ENCODE measurements at regions not wholly inside any gene's neighbourhood (a gene's known extent, or its start where the extent isn't known, plus 50 kb on each side); places are given as distances from the start of the nearest gene placed in this dataset.
A peak's percentile ranks its signal among the peaks of the same experiment; 100 is the strongest.
"Not testable (repeated sequence)": the region's sequence is repeated elsewhere in the genome, so short reads cannot be mapped to it uniquely, and the experiment has no call there.

GRCh38 chr1:80214888-80215540 is 1208.5 kb upstream of the ADGRL4 start:
- FAIRE-seq: no peak

GRCh38 chr1:80212948-80213347 is 1206.4 kb upstream of the ADGRL4 start:
- FAIRE-seq: no peak

- no peak for FAIRE-seq
These were observed 1205.3 kb upstream of the ADGRL4 start for GRCh38 chr1:80211691-80212380.

- no peak for FAIRE-seq
These were observed 1195.6 kb upstream of the ADGRL4 start for GRCh38 chr1:80202118-80202517.

GRCh38 chr1:80194221-80194620 is 1187.7 kb upstream of the ADGRL4 start:
- no peak for FAIRE-seq

GRCh38 chr1:80181418-80181817 is 1174.9 kb upstream of the ADGRL4 start:
- no peak for FAIRE-seq

- FAIRE-seq: no peak
These were observed 1165.1 kb upstream of the ADGRL4 start for GRCh38 chr1:80171631-80172030.

GRCh38 chr1:80170811-80171485 is 1164.4 kb upstream of the ADGRL4 start:
- no peak for FAIRE-seq

- no peak for FAIRE-seq
These were observed 1157.6 kb upstream of the ADGRL4 start for GRCh38 chr1:80164150-80164549.

GRCh38 chr1:80163686-80164085 is 1157.2 kb upstream of the ADGRL4 start:
- FAIRE-seq: no peak

- FAIRE-seq: no peak
These were observed 1152.2 kb upstream of the ADGRL4 start for GRCh38 chr1:80158771-80159170.

- no peak for FAIRE-seq
These were observed 1151.7 kb upstream of the ADGRL4 start for GRCh38 chr1:80158266-80158665.

GRCh38 chr1:80155371-80155770 is 1148.8 kb upstream of the ADGRL4 start:
- FAIRE-seq: no peak

GRCh38 chr1:80154176-80154575 is 1147.6 kb upstream of the ADGRL4 start:
- no peak for FAIRE-seq

- no peak for FAIRE-seq
These were observed 1147.2 kb upstream of the ADGRL4 start for GRCh38 chr1:80153762-80154161.

- no peak for FAIRE-seq
These were observed 1136.8 kb upstream of the ADGRL4 start for GRCh38 chr1:80143361-80143760.

- not testable (repeated sequence) for FAIRE-seq
These were observed 1131.5 kb upstream of the ADGRL4 start for GRCh38 chr1:80137946-80138602.

- no peak for FAIRE-seq
These were observed 1106.9 kb upstream of the ADGRL4 start for GRCh38 chr1:80113168-80114038.

GRCh38 chr1:80101159-80101558 is 1094.6 kb upstream of the ADGRL4 start:
- no peak for FAIRE-seq

- FAIRE-seq: no peak
These were observed 1093.2 kb upstream of the ADGRL4 start for GRCh38 chr1:80099713-80100112.

- no peak for FAIRE-seq
These were observed 1078.5 kb upstream of the ADGRL4 start for GRCh38 chr1:80085067-80085466.

- FAIRE-seq: no peak
These were observed 1077.4 kb upstream of the ADGRL4 start for GRCh38 chr1:80083892-80084291.

GRCh38 chr1:80076469-80076868 is 1069.9 kb upstream of the ADGRL4 start:
- peak; percentile 80 for FAIRE-seq

Measured in A204.1 (cell line).